WERI-Rb-1 (cell line): ENCODE measurements at regions not wholly inside any gene's neighbourhood (a gene's known extent, or its start where the extent isn't known, plus 50 kb on each side); places are given as distances from the start of the nearest gene placed in this dataset.

ENCODE experiments used
- DNase-seq: peaks from one replicate; pipeline ENCODE4 v3.0.0-alpha.2; 2020
- H3K27ac ChIP-seq: fragments of 250-450 bp; sonication (Bioruptor Pico); 2 replicates; pipeline ENCODE4 v1.5.1; 2020; ENCODE audit warnings: mild to moderate bottlenecking, moderate library complexity
- H3K27me3 ChIP-seq: fragments of 250-450 bp; sonication (Bioruptor Pico); 2 replicates; pipeline ENCODE4 v1.5.1; 2021; ENCODE audit warnings: mild to moderate bottlenecking, low read depth, moderate library complexity; ENCODE audit not compliant: insufficient read depth, severe bottlenecking
- H3K36me3 ChIP-seq: fragments of 250-450 bp; sonication (Bioruptor Pico); 2 replicates; pipeline ENCODE4 v1.5.1; 2020; ENCODE audit warnings: mild to moderate bottlenecking, moderate library complexity
- H3K4me3 ChIP-seq: 2 replicates; pipeline ENCODE4 v1.5.1; 2011; ENCODE audit warnings: low read depth, mild to moderate bottlenecking, control low read depth, low read length
- H3K9me3 ChIP-seq: fragments of 250-450 bp; sonication (Bioruptor Pico); 2 replicates; pipeline ENCODE4 v1.5.1; 2021; ENCODE audit warnings: mild to moderate bottlenecking, moderate library complexity; ENCODE audit not compliant: severe bottlenecking
- TF ChIP-seq, protein P1 (sequence below): IDR thresholded peaks from 2 replicates; pipeline ENCODE4 v1.5.1; 2011; ENCODE audit warnings: low read depth, mild to moderate bottlenecking, control low read depth, inconsistent platforms, low read length

DNA sequence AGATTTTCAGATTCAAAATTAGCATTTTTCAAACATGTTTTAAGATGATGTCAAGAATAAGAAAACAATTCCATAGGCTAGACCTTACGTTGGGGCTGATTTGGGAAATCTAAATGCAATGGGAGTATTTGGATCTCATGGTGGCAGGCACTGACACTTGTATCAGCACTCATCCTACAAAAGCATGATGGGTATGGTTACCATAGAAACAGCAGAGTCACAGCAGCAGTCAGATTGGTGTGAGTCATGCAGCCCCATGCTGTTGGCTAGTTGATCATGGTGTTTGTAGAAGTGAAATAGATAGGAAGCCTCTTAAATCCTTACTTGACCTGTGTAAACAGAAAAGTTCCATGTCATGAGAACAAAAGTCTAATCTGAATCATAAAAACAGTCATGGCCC is 1637.3 kb upstream of the PABPC4L start:
- no peaks in the 10 kb centered on the region for H3K27me3 ChIP-seq
- no peaks in the 10 kb centered on the region for H3K9me3 ChIP-seq
- no peak overlapping the region for H3K27ac ChIP-seq
- H3K36me3 ChIP-seq = no peaks in the 10 kb centered on the region
- no peak for DNase-seq
- TF ChIP-seq, protein P1, sequence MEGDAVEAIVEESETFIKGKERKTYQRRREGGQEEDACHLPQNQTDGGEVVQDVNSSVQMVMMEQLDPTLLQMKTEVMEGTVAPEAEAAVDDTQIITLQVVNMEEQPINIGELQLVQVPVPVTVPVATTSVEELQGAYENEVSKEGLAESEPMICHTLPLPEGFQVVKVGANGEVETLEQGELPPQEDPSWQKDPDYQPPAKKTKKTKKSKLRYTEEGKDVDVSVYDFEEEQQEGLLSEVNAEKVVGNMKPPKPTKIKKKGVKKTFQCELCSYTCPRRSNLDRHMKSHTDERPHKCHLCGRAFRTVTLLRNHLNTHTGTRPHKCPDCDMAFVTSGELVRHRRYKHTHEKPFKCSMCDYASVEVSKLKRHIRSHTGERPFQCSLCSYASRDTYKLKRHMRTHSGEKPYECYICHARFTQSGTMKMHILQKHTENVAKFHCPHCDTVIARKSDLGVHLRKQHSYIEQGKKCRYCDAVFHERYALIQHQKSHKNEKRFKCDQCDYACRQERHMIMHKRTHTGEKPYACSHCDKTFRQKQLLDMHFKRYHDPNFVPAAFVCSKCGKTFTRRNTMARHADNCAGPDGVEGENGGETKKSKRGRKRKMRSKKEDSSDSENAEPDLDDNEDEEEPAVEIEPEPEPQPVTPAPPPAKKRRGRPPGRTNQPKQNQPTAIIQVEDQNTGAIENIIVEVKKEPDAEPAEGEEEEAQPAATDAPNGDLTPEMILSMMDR = no peak
- H3K4me3 ChIP-seq = no peak overlapping the region

DNA sequence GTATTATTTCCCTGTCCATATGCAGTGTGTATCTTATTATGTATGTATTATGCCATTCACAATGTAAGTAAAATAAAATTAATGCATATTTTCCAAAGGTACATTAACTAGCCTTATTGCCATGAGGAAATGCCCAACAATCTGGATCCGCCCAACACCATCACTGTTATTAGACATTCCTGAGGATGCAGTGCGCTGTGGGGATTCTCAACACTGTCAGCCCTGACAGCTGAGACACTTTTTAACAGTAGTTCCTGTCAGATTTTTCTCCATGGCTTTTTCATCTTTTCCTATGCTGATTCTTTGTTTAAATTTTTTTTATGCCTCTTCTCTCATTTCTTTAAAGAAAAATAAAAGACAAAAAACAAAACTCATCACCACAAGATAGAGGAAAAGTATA is 1632.9 kb upstream of the PABPC4L start:
- no peak overlapping the region for H3K4me3 ChIP-seq
- no peaks in the 10 kb centered on the region for H3K27me3 ChIP-seq
- no peak overlapping the region for H3K27ac ChIP-seq
- no peaks in the 10 kb centered on the region for H3K9me3 ChIP-seq
- DNase-seq = no peak
- H3K36me3 ChIP-seq = no peaks in the 10 kb centered on the region
- TF ChIP-seq, protein P1 = no peak

DNA sequence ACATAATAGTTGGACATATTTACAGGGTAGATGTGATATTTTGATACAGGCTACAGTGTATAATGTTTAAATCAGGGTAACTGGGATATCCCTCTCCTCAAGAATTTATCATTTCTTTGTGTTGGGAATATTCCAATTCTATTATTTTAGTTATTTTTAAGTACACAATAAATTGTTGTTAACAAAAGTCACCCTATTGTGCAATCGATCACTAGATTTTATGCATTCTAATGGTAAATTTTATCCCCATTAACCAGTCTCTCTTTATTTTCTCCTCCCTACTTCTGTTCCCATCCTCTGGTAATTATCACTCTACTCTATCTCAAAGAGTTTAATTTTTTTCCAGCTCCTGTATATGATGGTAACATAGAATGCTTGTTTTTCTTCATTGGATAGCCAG is 1631.9 kb upstream of the PABPC4L start:
- H3K4me3 ChIP-seq = no peak overlapping the region
- H3K27ac ChIP-seq = no peak overlapping the region
- TF ChIP-seq, protein P1 = no peak
- no peaks in the 10 kb centered on the region for H3K9me3 ChIP-seq
- DNase-seq = no peak
- H3K36me3 ChIP-seq = no peaks in the 10 kb centered on the region
- H3K27me3 ChIP-seq = no peaks in the 10 kb centered on the region

DNA sequence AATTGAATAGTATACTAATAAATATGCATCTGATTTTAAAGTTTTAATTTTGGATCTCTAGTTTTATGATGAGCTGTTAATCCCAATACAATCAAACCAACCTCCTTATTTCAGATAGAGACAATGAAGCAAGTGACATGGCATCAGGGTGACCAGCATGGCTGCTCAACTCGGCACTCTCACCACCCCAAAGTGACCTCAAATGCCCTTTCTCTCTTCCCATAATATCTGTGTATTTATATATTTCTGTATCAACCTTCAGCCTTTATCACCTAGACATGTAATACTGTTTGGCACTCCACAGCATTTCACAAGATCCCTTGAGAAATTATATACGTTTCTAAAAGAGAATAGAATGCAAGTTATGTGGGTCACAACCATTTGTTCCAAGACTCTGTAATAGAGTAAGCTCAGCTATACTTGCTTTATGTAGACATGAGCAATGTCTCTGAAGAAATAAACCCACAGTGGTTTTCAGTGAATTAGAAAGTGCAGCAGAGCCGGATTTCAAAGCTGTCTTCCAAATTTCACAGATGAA is 1623.2 kb upstream of the PABPC4L start:
- Histone ChIP-seq H3K27me3 (no peaks in the 10 kb centered on the region), H3K36me3 (no peaks in the 10 kb centered on the region), H3K27ac (no peak overlapping the region), H3K4me3 (no peak overlapping the region), H3K9me3 (no peaks in the 10 kb centered on the region)
- no peak for DNase-seq
- TF ChIP-seq, protein P1 = no peak

DNA sequence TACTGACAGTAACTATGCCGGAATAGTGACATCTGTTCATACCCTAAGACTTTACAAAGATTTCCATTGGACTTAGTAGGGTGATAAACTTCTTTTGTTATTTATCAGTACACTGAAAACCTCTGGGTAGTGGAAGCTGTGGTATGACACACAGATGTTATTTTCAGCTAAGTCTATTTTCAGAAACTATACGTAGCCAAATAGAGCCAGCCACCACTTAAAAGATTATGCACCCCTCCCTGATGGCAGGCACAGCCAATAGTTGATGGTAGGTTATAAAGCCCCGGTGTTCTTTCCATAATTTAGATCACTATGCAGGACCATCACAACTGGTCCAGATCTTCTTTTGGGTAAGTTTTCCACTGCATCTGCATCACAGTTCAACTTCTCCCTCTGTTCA is 1603.2 kb upstream of the PABPC4L start:
- H3K9me3 ChIP-seq = no peaks in the 10 kb centered on the region
- no peaks in the 10 kb centered on the region for H3K36me3 ChIP-seq
- DNase-seq = no peak
- no peaks in the 10 kb centered on the region for H3K27me3 ChIP-seq
- no peak overlapping the region for H3K4me3 ChIP-seq
- TF ChIP-seq, protein P1 = no peak
- no peak overlapping the region for H3K27ac ChIP-seq

DNA sequence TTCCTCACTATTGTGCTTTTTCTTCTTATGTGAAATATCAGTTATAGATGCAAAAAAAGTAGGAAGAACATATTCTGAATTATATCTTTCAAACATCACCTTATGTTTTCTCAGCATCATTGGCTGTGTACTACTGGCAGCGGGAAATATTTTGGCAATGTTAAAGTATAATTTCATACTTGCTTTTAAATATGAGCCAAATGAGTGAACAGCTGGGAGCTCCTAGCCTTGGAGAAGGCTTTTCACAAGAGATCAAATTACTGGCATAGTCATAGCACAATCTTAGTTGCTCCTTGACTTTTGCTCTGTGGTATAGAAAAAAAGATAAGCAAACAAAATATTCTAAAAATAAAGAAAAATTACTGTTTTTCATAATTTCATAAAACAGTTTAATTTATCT is 1575.8 kb upstream of the PABPC4L start:
- H3K27ac ChIP-seq = no peak overlapping the region
- no peaks in the 10 kb centered on the region for H3K36me3 ChIP-seq
- no peak overlapping the region for H3K4me3 ChIP-seq
- peaks cover 6% of the 10 kb centered on the region for H3K9me3 ChIP-seq
- DNase-seq = no peak
- H3K27me3 ChIP-seq = no peaks in the 10 kb centered on the region
- TF ChIP-seq, protein P1 = no peak
